ENCODE measurements at regions not wholly inside any gene's neighbourhood (a gene's known extent, or its start where the extent isn't known, plus 50 kb on each side); places are given as distances from the start of the nearest gene placed in this dataset.

DNA sequence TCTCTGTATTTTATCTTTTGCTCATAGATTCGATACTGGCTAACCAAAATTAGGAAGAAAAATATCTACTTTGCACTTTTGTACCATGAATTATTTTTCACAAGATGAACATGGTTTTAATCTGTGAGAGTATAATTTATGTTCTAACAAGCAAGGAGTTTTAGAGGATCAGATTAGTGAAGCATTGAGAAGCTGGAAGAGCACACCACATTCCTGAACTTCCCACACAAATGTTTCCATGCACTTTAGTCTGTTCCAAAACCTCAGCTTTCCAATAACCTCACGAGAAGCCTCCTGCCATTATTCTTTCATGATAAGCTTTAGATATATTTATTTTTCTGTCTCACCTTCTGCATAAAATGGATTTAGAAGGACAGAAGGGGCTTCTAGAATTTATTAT is 98.7 kb upstream of the MPDZ start:
- no peaks in the 10 kb centered on the region for H3K27me3 ChIP-seq (replicated peaks; ENCODE audit: insufficient read depth, low read length)
- no peak overlapping the region for H3K4me3 ChIP-seq (ENCODE audit: low read length)
- DNase-seq, result no peak

DNA sequence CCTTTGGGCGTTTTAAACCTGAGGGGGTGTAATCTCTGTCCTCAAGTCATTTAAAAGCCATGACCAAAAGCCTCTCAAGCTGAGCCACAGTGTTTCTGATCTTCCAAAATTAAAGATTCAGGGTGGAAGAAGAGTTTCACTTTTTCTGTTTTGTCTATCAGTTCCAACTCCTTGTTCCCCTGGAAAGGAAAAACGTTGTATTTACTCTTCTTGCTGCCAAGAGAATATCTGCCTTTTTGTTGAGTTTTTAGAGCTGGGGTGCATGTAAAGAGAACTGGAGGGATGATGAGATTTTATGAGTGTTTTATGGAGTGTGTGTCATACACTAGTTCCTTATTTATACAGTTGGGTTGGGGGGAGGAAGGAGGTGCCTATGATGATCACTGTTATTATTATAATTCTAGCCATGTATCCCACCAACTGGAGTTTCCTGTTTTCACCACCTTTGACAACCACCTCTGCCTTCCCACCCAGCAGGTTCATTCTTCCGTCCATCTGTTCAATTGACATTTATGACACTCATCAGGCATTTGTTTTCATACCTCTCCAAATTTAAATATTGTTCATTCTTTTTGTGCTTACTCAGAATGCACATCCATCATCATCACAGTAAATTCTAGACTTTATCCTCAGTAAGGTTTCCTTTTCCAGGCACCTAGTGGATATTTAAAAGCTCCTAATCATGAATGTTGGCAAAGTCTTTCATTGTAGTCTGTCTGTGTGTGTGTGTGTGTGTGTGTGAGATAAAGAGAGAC is 97.9 kb upstream of the MPDZ start:
- H3K27me3 ChIP-seq (replicated peaks; ENCODE audit: insufficient read depth, low read length), result no peaks in the 10 kb centered on the region
- DNase-seq, result no peak
- no peak overlapping the region for H3K4me2 ChIP-seq (ENCODE audit: low read depth, low read length)
- TF ChIP-seq, protein P1, sequence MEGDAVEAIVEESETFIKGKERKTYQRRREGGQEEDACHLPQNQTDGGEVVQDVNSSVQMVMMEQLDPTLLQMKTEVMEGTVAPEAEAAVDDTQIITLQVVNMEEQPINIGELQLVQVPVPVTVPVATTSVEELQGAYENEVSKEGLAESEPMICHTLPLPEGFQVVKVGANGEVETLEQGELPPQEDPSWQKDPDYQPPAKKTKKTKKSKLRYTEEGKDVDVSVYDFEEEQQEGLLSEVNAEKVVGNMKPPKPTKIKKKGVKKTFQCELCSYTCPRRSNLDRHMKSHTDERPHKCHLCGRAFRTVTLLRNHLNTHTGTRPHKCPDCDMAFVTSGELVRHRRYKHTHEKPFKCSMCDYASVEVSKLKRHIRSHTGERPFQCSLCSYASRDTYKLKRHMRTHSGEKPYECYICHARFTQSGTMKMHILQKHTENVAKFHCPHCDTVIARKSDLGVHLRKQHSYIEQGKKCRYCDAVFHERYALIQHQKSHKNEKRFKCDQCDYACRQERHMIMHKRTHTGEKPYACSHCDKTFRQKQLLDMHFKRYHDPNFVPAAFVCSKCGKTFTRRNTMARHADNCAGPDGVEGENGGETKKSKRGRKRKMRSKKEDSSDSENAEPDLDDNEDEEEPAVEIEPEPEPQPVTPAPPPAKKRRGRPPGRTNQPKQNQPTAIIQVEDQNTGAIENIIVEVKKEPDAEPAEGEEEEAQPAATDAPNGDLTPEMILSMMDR (IDR thresholded peaks at IDR 0.05; ENCODE audit: low read length), result no peak
- TF ChIP-seq EZH2phosphoT487 (IDR thresholded peaks at IDR 0.05; ENCODE audit: low read length) (no peak), EZH2 (optimal IDR thresholded peaks at IDR 0.05; ENCODE audit: low read depth, low read length) (no peak)
- no peak overlapping the region for H3K27ac ChIP-seq (ENCODE audit: low read length)
- no peaks in the 10 kb centered on the region for H3K9me3 ChIP-seq (replicated peaks; ENCODE audit: insufficient read depth, low read length)
- no peak overlapping the region for H2AFZ ChIP-seq (ENCODE audit: low read length)
- H3K9ac ChIP-seq (ENCODE audit: low read length), result no peak overlapping the region
- no peaks in the 10 kb centered on the region for H4K20me1 ChIP-seq (ENCODE audit: insufficient read depth, low read length)
- H3K4me3 ChIP-seq (ENCODE audit: low read length), result no peak overlapping the region
- H3K79me2 ChIP-seq (ENCODE audit: low read length), result no peaks in the 10 kb centered on the region
- no peaks in the 10 kb centered on the region for H3K9me2 ChIP-seq (replicated peaks; ENCODE audit: insufficient read depth, low read length)
- H3K36me3 ChIP-seq (replicated peaks; ENCODE audit: insufficient read depth, low read length), result no peaks in the 10 kb centered on the region
- no peaks in the 10 kb centered on the region for H3F3A ChIP-seq (ENCODE audit: insufficient read depth, low read length)
- no peaks in the 10 kb centered on the region for H3K4me1 ChIP-seq (ENCODE audit: low read length)

More for the DNA sequence above, 98.7 kb upstream of the MPDZ start:
- H2AFZ ChIP-seq (ENCODE audit: low read length), result no peak overlapping the region
- no peaks in the 10 kb centered on the region for H3K9me3 ChIP-seq (replicated peaks; ENCODE audit: insufficient read depth, low read length)
- no peaks in the 10 kb centered on the region for H4K20me1 ChIP-seq (ENCODE audit: insufficient read depth, low read length)
- 0 out of 2 replicates have a peak, but pooled peaks cover 4% of the 10 kb centered on the region for H3K4me1 ChIP-seq (ENCODE audit: low read length)
- no peaks in the 10 kb centered on the region for H3K36me3 ChIP-seq (replicated peaks; ENCODE audit: insufficient read depth, low read length)
- no peaks in the 10 kb centered on the region for H3K9me2 ChIP-seq (replicated peaks; ENCODE audit: insufficient read depth, low read length)
- no peak overlapping the region for H3K27ac ChIP-seq (ENCODE audit: low read length)
- no peak for TF ChIP-seq EZH2phosphoT487 (IDR thresholded peaks at IDR 0.05; ENCODE audit: low read length)
- no peak for TF ChIP-seq EZH2 (optimal IDR thresholded peaks at IDR 0.05; ENCODE audit: low read depth, low read length)
- TF ChIP-seq, protein P1 (IDR thresholded peaks at IDR 0.05; ENCODE audit: low read length), result no peak
- H3F3A ChIP-seq (ENCODE audit: insufficient read depth, low read length), result no peaks in the 10 kb centered on the region
- no peak overlapping the region for H3K9ac ChIP-seq (ENCODE audit: low read length)
- H3K79me2 ChIP-seq (ENCODE audit: low read length), result no peaks in the 10 kb centered on the region
- H3K4me2 ChIP-seq (ENCODE audit: low read depth, low read length), result no peak overlapping the region

GRCh38 chr9:13372510-13372909 is 93.0 kb upstream of the MPDZ start:
- Histone ChIP-seq H3K27me3 (replicated peaks; ENCODE audit: insufficient read depth, low read length) (no peaks in the 10 kb centered on the region), H3K4me1 (ENCODE audit: low read length) (no peaks in the 10 kb centered on the region), H3K27ac (ENCODE audit: low read length) (no peak overlapping the region), H3K4me2 (ENCODE audit: low read depth, low read length) (no peak overlapping the region), H3K9me3 (replicated peaks; ENCODE audit: insufficient read depth, low read length) (no peaks in the 10 kb centered on the region), H2AFZ (ENCODE audit: low read length) (no peak overlapping the region), H3F3A (ENCODE audit: insufficient read depth, low read length) (no peaks in the 10 kb centered on the region), H3K9me2 (replicated peaks; ENCODE audit: insufficient read depth, low read length) (no peaks in the 10 kb centered on the region), H3K4me3 (ENCODE audit: low read length) (no peak overlapping the region), H3K9ac (ENCODE audit: low read length) (no peak overlapping the region), H4K20me1 (ENCODE audit: insufficient read depth, low read length) (no peaks in the 10 kb centered on the region), H3K79me2 (ENCODE audit: low read length) (no peaks in the 10 kb centered on the region), H3K36me3 (replicated peaks; ENCODE audit: insufficient read depth, low read length) (no peaks in the 10 kb centered on the region)
- DNase-seq, result no peak
- TF ChIP-seq EZH2 (optimal IDR thresholded peaks at IDR 0.05; ENCODE audit: low read depth, low read length) (no peak), EZH2phosphoT487 (IDR thresholded peaks at IDR 0.05; ENCODE audit: low read length) (no peak)
- TF ChIP-seq, protein P1 (IDR thresholded peaks at IDR 0.05; ENCODE audit: low read length), result no peak
